ENCODE measurements at regions not wholly inside any gene's neighbourhood (a gene's known extent, or its start where the extent isn't known, plus 50 kb on each side); places are given as distances from the start of the nearest gene placed in this dataset.

- H3K4me3 ChIP-seq (ENCODE audit: low read length), result no peak overlapping the region
- intact Hi-C loops (cut with micrococcal nuclease), result no loop called here
- no peaks in the 10 kb centered on the region for H3K36me3 ChIP-seq (ENCODE audit: control insufficient read depth, insufficient read depth, low read length)
- ATAC-seq (no peak), DNase-seq (no peak)
- Mint-ChIP-seq H3K9me3 (peaks cover 9 to 25% of the 10 kb centered on the region in 2 donors), H3K36me3 (peaks cover 10% of the 10 kb centered on the region), H3K27me3 (ENCODE audit: low read depth in 2 of 2) (no peaks in the 10 kb centered on the region), H3K4me1 (no peaks in the 10 kb centered on the region), H3K27ac (no peak overlapping the region), H3K4me3 (no peak overlapping the region)
- H3K4me1 ChIP-seq (ENCODE audit: control insufficient read depth, insufficient read depth, low read length), result no peaks in the 10 kb centered on the region
- H3K27ac ChIP-seq (ENCODE audit: low read length), result no peak overlapping the region
- H3K9me3 ChIP-seq (ENCODE audit: control insufficient read depth, insufficient read depth, low read length), result peaks cover 10% of the 10 kb centered on the region
- no peaks in the 10 kb centered on the region for H3K27me3 ChIP-seq (ENCODE audit: control insufficient read depth, insufficient read depth, low read length)
- 94% methylated on average over 2 of the region's 4 CpGs for WGBS (ENCODE audit: insufficient coverage)
- TF ChIP-seq CTCF (IDR thresholded peaks at IDR 0.05), result no peak
These were observed 722.5 kb upstream of the CADM2 start for GRCh38 chr3:84236261-84236660.

- no peaks in the 10 kb centered on the region for H3K4me1 Mint-ChIP-seq
- no peaks in the 10 kb centered on the region for H3K27me3 Mint-ChIP-seq (ENCODE audit: low read depth in 2 of 2)
- peaks cover 3% of the 10 kb centered on the region for H3K9me3 ChIP-seq (ENCODE audit: control insufficient read depth, insufficient read depth, low read length)
- no peaks in the 10 kb centered on the region for H3K27me3 ChIP-seq (ENCODE audit: control insufficient read depth, insufficient read depth, low read length)
- H3K27ac Mint-ChIP-seq, result no peak overlapping the region
- H3K27ac ChIP-seq (ENCODE audit: low read length), result no peak overlapping the region
- ATAC-seq (no peak), DNase-seq (no peak)
- 88% methylated on average over 1 of the region's 1 CpG for WGBS (ENCODE audit: insufficient coverage)
- H3K36me3 Mint-ChIP-seq, result peaks cover 11% of the 10 kb centered on the region
- H3K4me1 ChIP-seq (ENCODE audit: control insufficient read depth, insufficient read depth, low read length), result no peaks in the 10 kb centered on the region
- intact Hi-C loops (cut with micrococcal nuclease), result no loop called here
- TF ChIP-seq CTCF (IDR thresholded peaks at IDR 0.05), result no peak
- no peak overlapping the region for H3K4me3 Mint-ChIP-seq
- peaks cover 20 to 23% of the 10 kb centered on the region in 2 donors for H3K9me3 Mint-ChIP-seq
- no peaks in the 10 kb centered on the region for H3K36me3 ChIP-seq (ENCODE audit: control insufficient read depth, insufficient read depth, low read length)
- no peak overlapping the region for H3K4me3 ChIP-seq (ENCODE audit: low read length)
These were observed 713.0 kb upstream of the CADM2 start for GRCh38 chr3:84245789-84246188.

GRCh38 chr3:84260596-84260995 is 698.2 kb upstream of the CADM2 start:
- H3K4me3 ChIP-seq (ENCODE audit: low read length), result no peak overlapping the region
- no peak for ATAC-seq
- Mint-ChIP-seq H3K4me3 (no peak overlapping the region), H3K27ac (no peak overlapping the region), H3K27me3 (ENCODE audit: low read depth in 2 of 2) (no peaks in the 10 kb centered on the region), H3K4me1 (no peaks in the 10 kb centered on the region), H3K36me3 (peaks cover 13% of the 10 kb centered on the region), H3K9me3 (peaks cover 7 to 23% of the 10 kb centered on the region in 2 donors)
- H3K27me3 ChIP-seq (ENCODE audit: control insufficient read depth, insufficient read depth, low read length), result no peaks in the 10 kb centered on the region
- H3K4me1 ChIP-seq (ENCODE audit: control insufficient read depth, insufficient read depth, low read length), result no peaks in the 10 kb centered on the region
- no peaks in the 10 kb centered on the region for H3K9me3 ChIP-seq (ENCODE audit: control insufficient read depth, insufficient read depth, low read length)
- DNase-seq, result no peak
- intact Hi-C loops (cut with micrococcal nuclease), result no loop called here
- no peak for TF ChIP-seq CTCF (IDR thresholded peaks at IDR 0.05)
- WGBS (ENCODE audit: insufficient coverage), result 60% methylated on average over 2 of the region's 3 CpGs
- H3K27ac ChIP-seq (ENCODE audit: low read length), result no peak overlapping the region
- H3K36me3 ChIP-seq (ENCODE audit: control insufficient read depth, insufficient read depth, low read length), result no peaks in the 10 kb centered on the region

- Histone ChIP-seq H3K9me3 (ENCODE audit: control insufficient read depth, insufficient read depth, low read length) (peaks cover 3% of the 10 kb centered on the region), H3K27ac (ENCODE audit: low read length) (no peak overlapping the region), H3K4me3 (ENCODE audit: low read length) (no peak overlapping the region), H3K4me1 (ENCODE audit: control insufficient read depth, insufficient read depth, low read length) (no peaks in the 10 kb centered on the region), H3K27me3 (ENCODE audit: control insufficient read depth, insufficient read depth, low read length) (no peaks in the 10 kb centered on the region), H3K36me3 (ENCODE audit: control insufficient read depth, insufficient read depth, low read length) (no peaks in the 10 kb centered on the region)
- peaks cover 22% of the 10 kb centered on the region for H3K36me3 Mint-ChIP-seq
- H3K4me3 Mint-ChIP-seq, result no peak overlapping the region
- H3K27me3 Mint-ChIP-seq (ENCODE audit: low read depth in 2 of 2), result no peaks in the 10 kb centered on the region
- TF ChIP-seq CTCF (IDR thresholded peaks at IDR 0.05), result no peak
- peaks cover 8 to 22% of the 10 kb centered on the region in 2 donors for H3K9me3 Mint-ChIP-seq
- intact Hi-C loops (cut with micrococcal nuclease), result no loop called here
- no peaks in the 10 kb centered on the region for H3K4me1 Mint-ChIP-seq
- WGBS (ENCODE audit: insufficient coverage), result 87% methylated on average over 2 of the region's 4 CpGs
- DNase-seq, result no peak
- H3K27ac Mint-ChIP-seq, result no peak overlapping the region
- no peak for ATAC-seq
These were observed 693.0 kb upstream of the CADM2 start for GRCh38 chr3:84265768-84266167.

Measured in natural killer cell (primary cell).